Transverse colon (tissue), 3 donors: ENCODE measurements at regions not wholly inside any gene's neighbourhood (a gene's known extent, or its start where the extent isn't known, plus 50 kb on each side); places are given as distances from the start of the nearest gene placed in this dataset.

Experiments
- POLR2A ChIP-seq: fragments of 450-650 bp; IDR thresholded peaks from one replicate; pipeline ENCODE4 v1.6.1; 2016; ENCODE audit warnings: antibody characterized with exemption, mild to moderate bottlenecking, moderate library complexity
- TF ChIP-seq, protein P1 (sequence below), 5 experiments: fragments of 200-600 bp in 3 of 5; fragments of 450-650 bp in 2 of 5; sonication (generic) in 3 of 5; IDR thresholded peaks; 1 replicate in 2 of 5; 2 replicates in 3 of 5; pipeline ENCODE4 v1.5.1; 2016 to 2017; ENCODE audit warnings: antibody characterized with exemption in 5 of 5, inconsistent platforms in 3 of 5, mild to moderate bottlenecking in 2 of 5, moderate library complexity in 1 of 5

DNA sequence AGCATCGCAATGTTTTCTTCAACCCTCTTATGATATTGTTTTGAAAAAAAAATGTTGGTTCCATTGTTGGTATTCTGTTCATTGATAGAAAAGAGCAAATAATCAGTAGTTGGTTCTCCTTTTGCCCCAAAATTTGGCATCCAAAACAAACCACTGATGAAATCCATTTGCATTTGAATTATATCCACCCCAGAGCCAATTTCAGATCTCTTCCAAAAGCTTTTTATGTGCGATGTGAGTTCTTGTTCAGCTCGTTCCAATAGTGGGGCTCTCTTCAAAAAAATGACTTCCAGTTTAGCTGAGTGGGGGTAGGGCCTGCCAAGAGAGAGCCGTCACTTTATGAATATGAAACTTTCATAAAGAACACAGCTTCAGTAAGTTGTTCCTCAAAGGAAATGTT is 130.7 kb downstream of the DIO2 start:
- TF ChIP-seq POLR2A, result no peak
- TF ChIP-seq, protein P1, sequence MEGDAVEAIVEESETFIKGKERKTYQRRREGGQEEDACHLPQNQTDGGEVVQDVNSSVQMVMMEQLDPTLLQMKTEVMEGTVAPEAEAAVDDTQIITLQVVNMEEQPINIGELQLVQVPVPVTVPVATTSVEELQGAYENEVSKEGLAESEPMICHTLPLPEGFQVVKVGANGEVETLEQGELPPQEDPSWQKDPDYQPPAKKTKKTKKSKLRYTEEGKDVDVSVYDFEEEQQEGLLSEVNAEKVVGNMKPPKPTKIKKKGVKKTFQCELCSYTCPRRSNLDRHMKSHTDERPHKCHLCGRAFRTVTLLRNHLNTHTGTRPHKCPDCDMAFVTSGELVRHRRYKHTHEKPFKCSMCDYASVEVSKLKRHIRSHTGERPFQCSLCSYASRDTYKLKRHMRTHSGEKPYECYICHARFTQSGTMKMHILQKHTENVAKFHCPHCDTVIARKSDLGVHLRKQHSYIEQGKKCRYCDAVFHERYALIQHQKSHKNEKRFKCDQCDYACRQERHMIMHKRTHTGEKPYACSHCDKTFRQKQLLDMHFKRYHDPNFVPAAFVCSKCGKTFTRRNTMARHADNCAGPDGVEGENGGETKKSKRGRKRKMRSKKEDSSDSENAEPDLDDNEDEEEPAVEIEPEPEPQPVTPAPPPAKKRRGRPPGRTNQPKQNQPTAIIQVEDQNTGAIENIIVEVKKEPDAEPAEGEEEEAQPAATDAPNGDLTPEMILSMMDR (IDR thresholded peaks at IDR 0.05), result no peak
